ENCODE measurements at regions not wholly inside any gene's neighbourhood (a gene's known extent, or its start where the extent isn't known, plus 50 kb on each side); places are given as distances from the start of the nearest gene placed in this dataset.

GRCh38 chr1:34306568-34306967, 129.9 kb downstream of the C1orf94 start:
- DNase-seq: no peak
- peaks cover 0 to 10% (median 4%) of the 10 kb centered on the region in 4 donors for H3K9me3 ChIP-seq

GRCh38 chr1:34312359-34312758, 135.7 kb downstream of the C1orf94 start:
- intact Hi-C loops (cut with DNase I): no loop called here
- WGBS, 2 donors: 31 to 53% methylated on average over 1 of the region's 1 CpG
- TF ChIP-seq POLR2AphosphoS5 (IDR thresholded peaks at IDR 0.05) (no peak), EP300 (IDR thresholded peaks at IDR 0.05) (no peak), POLR2A (IDR thresholded peaks at IDR 0.05) (no peak)
- TF ChIP-seq, protein P1, sequence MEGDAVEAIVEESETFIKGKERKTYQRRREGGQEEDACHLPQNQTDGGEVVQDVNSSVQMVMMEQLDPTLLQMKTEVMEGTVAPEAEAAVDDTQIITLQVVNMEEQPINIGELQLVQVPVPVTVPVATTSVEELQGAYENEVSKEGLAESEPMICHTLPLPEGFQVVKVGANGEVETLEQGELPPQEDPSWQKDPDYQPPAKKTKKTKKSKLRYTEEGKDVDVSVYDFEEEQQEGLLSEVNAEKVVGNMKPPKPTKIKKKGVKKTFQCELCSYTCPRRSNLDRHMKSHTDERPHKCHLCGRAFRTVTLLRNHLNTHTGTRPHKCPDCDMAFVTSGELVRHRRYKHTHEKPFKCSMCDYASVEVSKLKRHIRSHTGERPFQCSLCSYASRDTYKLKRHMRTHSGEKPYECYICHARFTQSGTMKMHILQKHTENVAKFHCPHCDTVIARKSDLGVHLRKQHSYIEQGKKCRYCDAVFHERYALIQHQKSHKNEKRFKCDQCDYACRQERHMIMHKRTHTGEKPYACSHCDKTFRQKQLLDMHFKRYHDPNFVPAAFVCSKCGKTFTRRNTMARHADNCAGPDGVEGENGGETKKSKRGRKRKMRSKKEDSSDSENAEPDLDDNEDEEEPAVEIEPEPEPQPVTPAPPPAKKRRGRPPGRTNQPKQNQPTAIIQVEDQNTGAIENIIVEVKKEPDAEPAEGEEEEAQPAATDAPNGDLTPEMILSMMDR (IDR thresholded peaks at IDR 0.05): no peak

More at GRCh38 chr1:34306568-34306967, 129.9 kb downstream of the C1orf94 start:
- Histone ChIP-seq H3K4me3 (no peak overlapping the region), H3K27me3 (no peaks in the 10 kb centered on the region), H3K4me1 (no peaks in the 10 kb centered on the region), H3K36me3 (no peaks in the 10 kb centered on the region), H3K27ac (no peak overlapping the region)
- TF ChIP-seq POLR2AphosphoS5 (IDR thresholded peaks at IDR 0.05): no peak
- intact Hi-C loops (cut with DNase I): no loop called here
- 77 to 85% methylated on average over 2 of the region's 2 CpGs for WGBS, 2 donors

GRCh38 chr1:34315974-34316373, 139.3 kb downstream of the C1orf94 start:
- DNase-seq: no peak
- Histone ChIP-seq H3K9me3 (peaks cover 0 to 8% (median 0%) of the 10 kb centered on the region in 4 donors), H3K27me3 (no peaks in the 10 kb centered on the region), H3K4me1 (no peaks in the 10 kb centered on the region), H3K27ac (no peak overlapping the region), H3K36me3 (no peaks in the 10 kb centered on the region), H3K4me3 (no peak overlapping the region)
- WGBS, 2 donors: 63 to 74% methylated on average over 1 of the region's 1 CpG
- TF ChIP-seq, protein P1 (IDR thresholded peaks at IDR 0.05): no peak
- TF ChIP-seq POLR2A (IDR thresholded peaks at IDR 0.05): no peak
- intact Hi-C loops (cut with DNase I): no loop called here

More at GRCh38 chr1:34312359-34312758, 135.7 kb downstream of the C1orf94 start:
- Histone ChIP-seq H3K9me3 (peaks cover 0 to 8% (median 2%) of the 10 kb centered on the region in 4 donors), H3K36me3 (no peaks in the 10 kb centered on the region), H3K27me3 (no peaks in the 10 kb centered on the region), H3K27ac (no peak overlapping the region), H3K4me1 (no peaks in the 10 kb centered on the region), H3K4me3 (no peak overlapping the region)
- DNase-seq: no peak

GRCh38 chr1:34316773-34317172, 140.1 kb downstream of the C1orf94 start:
- no peak for DNase-seq
- no peaks in the 10 kb centered on the region for H3K27me3 ChIP-seq
- TF ChIP-seq, protein P1 (IDR thresholded peaks at IDR 0.05): no peak
- TF ChIP-seq EP300 (IDR thresholded peaks at IDR 0.05): no peak
- TF ChIP-seq POLR2AphosphoS5 (IDR thresholded peaks at IDR 0.05): no peak
- TF ChIP-seq POLR2A (IDR thresholded peaks at IDR 0.05): no peak
- H3K9me3 ChIP-seq: peaks cover 0 to 8% (median 0%) of the 10 kb centered on the region in 4 donors
- no peaks in the 10 kb centered on the region for H3K36me3 ChIP-seq
- no peaks in the 10 kb centered on the region for H3K4me1 ChIP-seq
- H3K27ac ChIP-seq: no peak overlapping the region
- no peak overlapping the region for H3K4me3 ChIP-seq
- intact Hi-C loops (cut with DNase I): no loop called here

DNA sequence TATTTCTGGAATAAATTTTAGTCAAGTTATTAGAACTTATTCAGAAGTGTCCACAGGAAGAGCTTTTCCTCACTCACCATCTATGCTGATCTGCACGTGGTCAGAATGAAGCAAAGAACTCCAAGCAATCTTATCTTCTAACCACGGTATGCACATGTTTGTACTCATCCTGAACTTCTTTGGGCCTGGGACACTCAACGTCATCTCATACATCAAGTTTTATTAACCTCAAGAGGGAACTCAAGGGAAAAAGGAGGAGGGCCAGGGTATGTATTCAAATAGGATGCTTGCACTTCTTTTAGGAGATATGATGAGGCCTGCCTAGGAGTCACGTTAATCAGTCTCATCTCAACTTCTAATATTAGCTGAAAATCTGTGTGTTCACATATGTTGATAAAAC, 142.5 kb downstream of the C1orf94 start:
- peaks cover 0 to 8% (median 0%) of the 10 kb centered on the region in 4 donors for H3K9me3 ChIP-seq
- H3K36me3 ChIP-seq: no peaks in the 10 kb centered on the region
- H3K27ac ChIP-seq: no peak overlapping the region
- no peak for TF ChIP-seq EP300 (IDR thresholded peaks at IDR 0.05)
- no peak for TF ChIP-seq POLR2A (IDR thresholded peaks at IDR 0.05)
- no peak for TF ChIP-seq POLR2AphosphoS5 (IDR thresholded peaks at IDR 0.05)
- TF ChIP-seq, protein P1 (IDR thresholded peaks at IDR 0.05): no peak
- intact Hi-C loops (cut with DNase I): no loop called here
- H3K4me3 ChIP-seq: no peak overlapping the region
- no peak for DNase-seq
- H3K4me1 ChIP-seq: no peaks in the 10 kb centered on the region
- 66 to 69% methylated on average over 4 of the region's 4 CpGs for WGBS, 2 donors
- H3K27me3 ChIP-seq: no peaks in the 10 kb centered on the region

All from sigmoid colon (tissue), 6 donors.